ENCODE measurements at regions not wholly inside any gene's neighbourhood (a gene's known extent, or its start where the extent isn't known, plus 50 kb on each side); places are given as distances from the start of the nearest gene placed in this dataset.

DNA sequence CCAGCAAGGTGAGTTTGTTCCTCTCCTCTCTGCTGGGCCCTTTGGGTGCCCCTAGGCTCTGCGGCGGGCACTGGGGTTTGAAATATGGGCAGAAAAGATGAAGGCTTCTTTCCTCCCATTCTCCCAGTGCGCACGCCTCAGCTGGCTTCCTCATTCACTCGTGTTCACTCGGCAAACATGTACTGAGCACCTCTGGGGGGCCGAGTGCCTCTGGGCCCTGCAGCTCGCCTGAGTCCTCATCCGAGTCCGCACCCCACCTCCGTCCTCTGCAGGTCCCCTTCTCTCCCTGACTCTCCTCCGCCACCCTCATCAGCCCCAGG is 98.5 kb upstream of the RUNX3 start:
- TF ChIP-seq CTCF (IDR thresholded peaks at IDR 0.05), result no peak
- no peak overlapping the region for H3K27ac ChIP-seq

GRCh38 chr1:25027822-25028586 is 97.9 kb upstream of the RUNX3 start:
- H3K27ac ChIP-seq, result no peak overlapping the region
- no peak for TF ChIP-seq CTCF (IDR thresholded peaks at IDR 0.05)
- DNase-seq (ENCODE audit: low spot score), result no peak
- H3K4me3 ChIP-seq, result no peak overlapping the region

More for the DNA sequence above, 98.5 kb upstream of the RUNX3 start:
- H3K4me3 ChIP-seq, result no peak overlapping the region
- no peak for DNase-seq (ENCODE audit: low spot score)

GRCh38 chr1:25026730-25027450 is 96.8 kb upstream of the RUNX3 start:
- DNase-seq (ENCODE audit: low spot score), result no peak
- Histone ChIP-seq H3K27ac (no peak overlapping the region), H3K4me3 (no peak overlapping the region)
- TF ChIP-seq CTCF (IDR thresholded peaks at IDR 0.05), result no peak

DNA sequence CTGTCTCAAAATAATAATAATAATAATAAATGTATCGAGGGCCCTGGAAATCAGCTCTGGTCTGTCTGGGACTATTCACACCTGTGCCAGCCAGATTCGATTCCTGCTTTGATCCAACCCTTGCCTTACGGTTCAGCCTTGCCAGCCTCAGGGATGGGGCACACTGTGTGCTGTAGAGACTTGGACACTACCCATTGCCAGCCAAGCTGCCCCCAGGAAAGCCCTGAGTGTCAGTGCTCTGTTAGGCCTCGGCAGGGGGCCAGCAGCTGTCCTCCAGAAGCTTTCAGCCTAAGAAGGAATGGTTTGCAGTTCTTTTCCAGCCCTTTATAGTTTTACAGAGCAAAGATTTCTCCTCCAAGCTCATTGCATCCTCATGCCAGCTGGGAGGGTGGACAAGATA is 96.2 kb upstream of the RUNX3 start:
- no peak for TF ChIP-seq CTCF (IDR thresholded peaks at IDR 0.05)
- H3K27ac ChIP-seq, result no peak overlapping the region
- no peak for DNase-seq (ENCODE audit: low spot score)

DNA sequence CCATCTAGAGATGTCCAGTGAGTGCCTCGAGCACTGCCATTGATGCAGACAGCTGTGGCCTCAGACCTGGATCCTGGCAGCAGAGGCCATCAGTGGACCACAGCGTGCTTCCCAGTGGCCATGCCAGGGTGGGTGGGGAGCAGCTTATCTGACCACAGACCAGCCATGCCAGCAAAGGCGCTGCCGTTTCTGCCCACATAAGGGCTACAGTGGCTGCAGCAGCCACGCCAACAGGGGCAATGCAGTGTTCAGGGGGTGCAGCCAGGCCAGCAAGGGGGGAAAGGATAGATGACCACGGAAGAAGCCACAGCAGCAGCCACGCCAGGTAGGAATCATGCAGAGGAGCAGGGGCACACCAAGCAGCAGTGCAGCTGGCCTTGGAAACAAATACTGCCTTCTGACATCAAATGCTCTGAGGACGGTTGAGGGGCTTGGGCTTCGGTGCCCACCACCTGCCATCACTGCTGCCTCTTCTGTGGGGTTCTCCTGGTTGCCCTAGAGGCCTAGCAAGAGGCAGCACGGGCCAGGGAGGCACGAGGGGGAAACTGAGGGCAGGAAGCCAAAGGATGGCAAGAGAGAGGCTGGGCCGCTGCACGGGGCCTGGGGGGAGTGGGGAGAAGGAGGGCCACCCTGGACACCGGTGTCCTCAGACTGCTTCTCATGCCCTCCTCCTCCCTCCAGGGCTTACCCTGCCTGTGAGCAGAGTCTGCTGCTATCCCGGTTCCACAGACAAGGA is 94.7 kb upstream of the RUNX3 start:
- Histone ChIP-seq H3K4me3 (no peak overlapping the region), H3K27ac (no peak overlapping the region)
- TF ChIP-seq CTCF (IDR thresholded peaks at IDR 0.05), result no peak
- no peak for DNase-seq (ENCODE audit: low spot score)

More for the DNA sequence above, 96.2 kb upstream of the RUNX3 start:
- no peak overlapping the region for H3K4me3 ChIP-seq

DNA sequence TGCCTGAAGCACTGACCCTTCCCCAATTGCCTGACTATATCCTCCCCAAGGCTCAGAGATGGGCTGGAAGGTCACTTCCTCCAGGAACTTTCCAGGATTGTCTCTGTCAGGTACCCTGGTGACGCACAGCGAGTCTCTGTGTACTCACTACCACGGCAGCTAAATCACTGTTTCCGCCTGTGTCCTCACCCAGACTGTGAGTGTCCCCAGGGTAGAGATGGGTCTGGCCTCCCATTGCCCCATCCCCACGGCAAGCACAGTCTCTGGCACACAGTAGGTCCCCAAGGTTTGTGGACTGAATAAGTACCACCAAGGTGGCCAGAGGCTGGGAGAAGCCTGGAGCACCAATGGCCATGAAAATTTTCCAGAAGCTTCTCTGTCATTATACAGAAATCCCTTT is 93.8 kb upstream of the RUNX3 start:
- no peak for TF ChIP-seq CTCF (IDR thresholded peaks at IDR 0.05)
- no peak overlapping the region for H3K4me3 ChIP-seq
- no peak for DNase-seq (ENCODE audit: low spot score)
- H3K27ac ChIP-seq, result no peak overlapping the region
